NCI-H748 (cell line): ENCODE measurements at regions not wholly inside any gene's neighbourhood (a gene's known extent, or its start where the extent isn't known, plus 50 kb on each side); places are given as distances from the start of the nearest gene placed in this dataset.
"Not testable (repeated sequence)": the region's sequence is repeated elsewhere in the genome, so short reads cannot be mapped to it uniquely, and the experiment has no call there.

Source experiments
- DNase-seq: peaks from one replicate; lab custom pipeline; 2025; ENCODE audit not compliant: unreplicated experiment; lab: John Stamatoyannopoulos, UW

GRCh38 chr2:17460371-17461086 lies 57.7 kb downstream of the RAD51AP2 start:
- no peak for DNase-seq

- DNase-seq: no peak
These were observed 62.9 kb downstream of the RAD51AP2 start for GRCh38 chr2:17455343-17455742.

- DNase-seq: not testable (repeated sequence)
These were observed 72.0 kb downstream of the RAD51AP2 start for GRCh38 chr2:17446191-17446590.

GRCh38 chr2:17445744-17446143 lies 72.5 kb downstream of the RAD51AP2 start:
- no peak for DNase-seq

GRCh38 chr2:17442334-17442733 lies 75.9 kb downstream of the RAD51AP2 start:
- DNase-seq: no peak

- no peak for DNase-seq
These were observed 76.5 kb downstream of the RAD51AP2 start for GRCh38 chr2:17441790-17442189.

GRCh38 chr2:17441055-17441771 lies 77.0 kb downstream of the RAD51AP2 start:
- DNase-seq: no peak

- no peak for DNase-seq
These were observed 87.9 kb downstream of the RAD51AP2 start for GRCh38 chr2:17430326-17430725.

GRCh38 chr2:17429130-17429529 lies 89.1 kb downstream of the RAD51AP2 start:
- DNase-seq: no peak

- DNase-seq: no peak
These were observed 90.8 kb downstream of the RAD51AP2 start for GRCh38 chr2:17427401-17427800.

GRCh38 chr2:17426743-17427142 lies 91.5 kb downstream of the RAD51AP2 start:
- DNase-seq: no peak

- DNase-seq: no peak
These were observed 96.2 kb downstream of the RAD51AP2 start for GRCh38 chr2:17422061-17422460.

- DNase-seq: no peak
These were observed 101.3 kb downstream of the RAD51AP2 start for GRCh38 chr2:17416884-17417391.

- DNase-seq: no peak
These were observed 105.2 kb downstream of the RAD51AP2 start for GRCh38 chr2:17413036-17413435.

- DNase-seq: no peak
These were observed 117.1 kb downstream of the RAD51AP2 start for GRCh38 chr2:17401096-17401495.

GRCh38 chr2:17398770-17399169 lies 119.5 kb downstream of the RAD51AP2 start:
- no peak for DNase-seq

- DNase-seq: no peak
These were observed 129.4 kb downstream of the RAD51AP2 start for GRCh38 chr2:17388798-17389197.

GRCh38 chr2:17387591-17387990 lies 130.6 kb downstream of the RAD51AP2 start:
- no peak for DNase-seq

- DNase-seq: no peak
These were observed 131.5 kb downstream of the RAD51AP2 start for GRCh38 chr2:17386771-17387170.

GRCh38 chr2:17380003-17380402 lies 138.2 kb downstream of the RAD51AP2 start:
- DNase-seq: no peak

- no peak for DNase-seq
These were observed 143.0 kb downstream of the RAD51AP2 start for GRCh38 chr2:17375262-17375661.

- no peak for DNase-seq
These were observed 144.5 kb downstream of the RAD51AP2 start for GRCh38 chr2:17373741-17374140.
